Activated CD4-positive, alpha-beta memory T cell treated with anti-CD3 and anti-CD28 coated beads, Interleukin-2, amount 10 ng/mL, durations not matched to agents 7 days and 5 days (primary cell): ENCODE measurements at regions not wholly inside any gene's neighbourhood (a gene's known extent, or its start where the extent isn't known, plus 50 kb on each side); places are given as distances from the start of the nearest gene placed in this dataset.

Experiments
- CTCF ChIA-PET: fragments of 350-600 bp; sonication (Branson Sonifier 250); formaldehyde crosslinking; loops from one replicate; lab custom pipeline; 2021; ENCODE audit warnings: antibody characterized with exemption, inconsistent platforms; lab: Charles Lee
- POLR2A ChIA-PET: fragments of 350-600 bp; sonication (Branson Sonifier 250); formaldehyde crosslinking; loops from one replicate; lab custom pipeline; 2021; ENCODE audit warnings: antibody characterized with exemption; lab: Charles Lee
- DNase-seq: peaks from one replicate; pipeline ENCODE4 v3.0.0-alpha.2; 2020
- H3K27ac Mint-ChIP-seq: one replicate; pipeline ENCODE4 v1.8.0; 2021; ENCODE audit warnings: mild to moderate bottlenecking, mixed read lengths
- H3K27me3 Mint-ChIP-seq: one replicate; pipeline ENCODE4 v1.8.0; 2021; ENCODE audit warnings: mixed read lengths
- H3K36me3 Mint-ChIP-seq: one replicate; pipeline ENCODE4 v1.8.0; 2021; ENCODE audit warnings: low read depth, mixed read lengths
- H3K4me1 Mint-ChIP-seq: one replicate; pipeline ENCODE4 v1.8.0; 2021; ENCODE audit warnings: mixed read lengths
- H3K4me3 Mint-ChIP-seq: one replicate; pipeline ENCODE4 v1.8.0; 2021; ENCODE audit warnings: mild to moderate bottlenecking, mixed read lengths
- H3K9me3 Mint-ChIP-seq: one replicate; pipeline ENCODE4 v1.8.0; 2021; ENCODE audit warnings: mixed read lengths

DNA sequence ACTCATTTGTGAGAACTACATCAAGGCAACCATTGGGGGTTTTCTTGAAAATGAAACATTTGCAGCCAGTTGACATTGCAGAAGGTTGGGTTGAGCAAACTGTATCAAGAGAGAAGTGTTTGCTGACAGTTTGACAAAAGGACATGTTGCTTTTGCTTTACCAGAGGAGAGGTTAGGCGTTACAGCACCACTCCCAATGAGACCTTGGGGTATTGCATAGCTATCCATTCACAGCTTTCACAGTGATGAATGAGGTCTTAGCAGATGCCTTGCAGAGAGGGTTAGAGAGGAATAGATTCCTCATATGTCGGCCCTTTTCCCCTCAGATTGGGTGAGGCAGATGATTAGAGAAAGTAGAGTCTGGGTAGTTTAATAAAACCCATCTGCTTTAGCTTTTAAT is 988.9 kb upstream of the FLRT2 start:
- ChIA-PET CTCF (no interaction called here), POLR2A (no interaction called here)
- Mint-ChIP-seq H3K36me3 (no peaks in the 10 kb centered on the region), H3K4me1 (no peaks in the 10 kb centered on the region), H3K27ac (no peak overlapping the region), H3K4me3 (no peak overlapping the region), H3K27me3 (no peaks in the 10 kb centered on the region), H3K9me3 (no peaks in the 10 kb centered on the region)
- no peak for DNase-seq

DNA sequence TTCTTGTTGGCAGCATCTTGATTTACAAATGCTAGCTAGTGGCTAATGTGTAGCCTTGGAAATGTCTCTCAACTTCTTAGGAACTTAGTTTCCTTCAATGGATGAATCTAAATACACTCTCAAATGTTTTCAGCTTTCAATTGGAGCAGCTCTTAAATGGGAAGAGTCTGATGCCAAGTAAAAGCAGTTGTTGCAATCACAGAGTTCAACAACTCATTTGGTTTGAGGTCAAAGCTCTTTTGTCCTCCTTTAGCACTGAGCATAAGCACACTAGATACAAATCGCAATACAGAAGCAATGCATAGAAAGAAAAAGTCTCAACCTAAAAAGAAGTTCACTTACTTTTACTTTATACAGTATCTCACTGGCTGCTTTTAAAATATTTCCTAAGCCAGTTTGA is 986.1 kb upstream of the FLRT2 start:
- POLR2A ChIA-PET = no interaction called here
- H3K9me3 Mint-ChIP-seq = peaks cover 2% of the 10 kb centered on the region
- no peak overlapping the region for H3K27ac Mint-ChIP-seq
- DNase-seq = no peak
- CTCF ChIA-PET = no interaction called here
- H3K4me1 Mint-ChIP-seq = no peaks in the 10 kb centered on the region
- no peak overlapping the region for H3K4me3 Mint-ChIP-seq
- H3K36me3 Mint-ChIP-seq = no peaks in the 10 kb centered on the region
- H3K27me3 Mint-ChIP-seq = no peaks in the 10 kb centered on the region

DNA sequence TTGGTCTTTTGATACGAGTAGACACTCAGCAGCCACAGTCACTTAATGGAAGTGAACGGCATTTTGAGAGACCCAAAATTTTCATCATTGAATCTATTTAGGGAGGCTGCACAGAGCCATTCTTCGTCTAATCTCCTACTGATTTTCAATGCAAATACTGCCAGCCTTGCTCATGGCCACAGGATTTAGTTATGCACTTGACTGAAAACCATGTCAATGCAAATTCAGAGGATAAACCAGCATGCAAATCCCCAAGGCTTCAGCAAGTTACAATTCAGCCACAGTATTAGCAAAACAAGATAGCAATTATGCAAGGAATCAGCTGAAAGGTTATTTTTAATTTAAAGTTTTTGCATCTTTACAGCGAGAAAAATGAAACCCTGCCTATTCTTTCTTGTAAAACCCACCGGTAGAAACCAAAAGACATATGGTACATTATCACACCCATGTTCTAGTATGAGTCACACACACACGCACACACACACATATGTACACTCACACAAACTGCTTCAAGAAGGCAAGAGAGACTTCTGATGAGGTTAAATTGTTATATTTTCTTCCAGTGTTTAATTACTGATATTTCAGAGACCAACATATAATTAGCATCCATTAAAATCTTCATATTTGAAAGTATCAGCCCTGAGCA is 985.3 kb upstream of the FLRT2 start:
- Mint-ChIP-seq H3K27ac (no peak overlapping the region), H3K4me3 (no peak overlapping the region), H3K9me3 (peaks cover 4% of the 10 kb centered on the region), H3K4me1 (no peaks in the 10 kb centered on the region), H3K36me3 (no peaks in the 10 kb centered on the region), H3K27me3 (no peaks in the 10 kb centered on the region)
- DNase-seq = no peak
- ChIA-PET CTCF (no interaction called here), POLR2A (no interaction called here)

DNA sequence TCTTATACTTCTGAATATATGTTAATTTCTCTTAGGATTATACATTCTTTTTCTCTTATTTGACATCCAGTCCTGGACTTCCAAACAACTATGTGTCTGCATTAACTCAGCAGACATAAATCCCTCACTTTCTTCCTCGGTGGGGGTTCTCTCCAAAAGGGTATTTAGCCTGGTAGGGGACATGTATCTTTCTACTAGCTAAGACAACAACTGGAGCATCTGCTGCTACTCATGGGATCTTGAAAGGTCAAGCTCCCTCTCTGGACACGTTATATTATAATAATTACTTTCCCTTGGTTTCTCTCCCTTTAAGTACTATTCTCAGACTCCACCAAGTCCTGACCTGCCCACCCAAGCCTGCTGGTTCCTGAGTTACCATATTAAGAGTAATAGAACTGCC is 983.7 kb upstream of the FLRT2 start:
- Mint-ChIP-seq H3K4me3 (no peak overlapping the region), H3K4me1 (no peaks in the 10 kb centered on the region), H3K27me3 (no peaks in the 10 kb centered on the region), H3K36me3 (no peaks in the 10 kb centered on the region), H3K27ac (no peak overlapping the region), H3K9me3 (peaks cover 4% of the 10 kb centered on the region)
- POLR2A ChIA-PET = no interaction called here
- CTCF ChIA-PET = no interaction called here
- DNase-seq = no peak

DNA sequence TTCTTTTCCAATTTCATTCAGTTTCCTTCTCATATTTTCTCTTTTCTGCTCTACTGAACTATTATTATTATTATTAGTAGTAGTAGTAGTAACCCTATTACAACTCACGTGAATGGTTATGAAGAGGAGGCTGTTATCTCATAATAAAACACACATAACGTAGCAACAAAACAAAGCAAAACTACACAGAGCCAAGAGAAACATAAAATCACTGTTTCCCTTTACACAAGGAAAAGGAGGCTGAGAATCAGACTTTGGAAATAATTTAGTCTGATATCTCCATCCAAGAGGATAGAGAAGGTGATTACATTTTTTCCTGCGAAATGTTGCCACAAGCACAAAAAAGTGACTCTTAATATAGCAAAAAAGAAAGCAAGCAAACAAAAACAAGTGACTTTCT is 975.8 kb upstream of the FLRT2 start:
- H3K9me3 Mint-ChIP-seq = peaks cover 7% of the 10 kb centered on the region
- no peak for DNase-seq
- ChIA-PET POLR2A (no interaction called here), CTCF (no interaction called here)
- no peaks in the 10 kb centered on the region for H3K27me3 Mint-ChIP-seq
- H3K4me1 Mint-ChIP-seq = no peaks in the 10 kb centered on the region
- H3K36me3 Mint-ChIP-seq = no peaks in the 10 kb centered on the region
- H3K27ac Mint-ChIP-seq = no peak overlapping the region
- H3K4me3 Mint-ChIP-seq = no peak overlapping the region

DNA sequence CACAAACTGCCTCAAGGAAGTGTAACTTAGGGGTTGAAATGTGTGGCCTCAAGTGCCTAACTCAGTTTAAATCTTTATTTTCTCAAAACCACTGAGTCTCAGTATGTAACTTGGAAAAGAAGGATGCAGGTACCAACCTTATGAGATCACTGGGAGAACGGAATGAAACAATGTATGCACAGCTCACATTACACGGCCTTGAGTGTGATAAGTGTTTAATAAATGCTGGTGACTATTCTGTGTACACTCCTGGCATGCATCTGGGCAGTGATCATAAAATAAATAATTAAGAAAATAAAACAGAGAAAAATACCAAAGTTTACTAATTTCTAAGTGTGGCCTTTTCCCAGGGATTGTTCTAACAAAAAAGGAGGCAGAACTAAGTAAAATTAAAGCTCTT is 974.5 kb upstream of the FLRT2 start:
- POLR2A ChIA-PET = no interaction called here

DNA sequence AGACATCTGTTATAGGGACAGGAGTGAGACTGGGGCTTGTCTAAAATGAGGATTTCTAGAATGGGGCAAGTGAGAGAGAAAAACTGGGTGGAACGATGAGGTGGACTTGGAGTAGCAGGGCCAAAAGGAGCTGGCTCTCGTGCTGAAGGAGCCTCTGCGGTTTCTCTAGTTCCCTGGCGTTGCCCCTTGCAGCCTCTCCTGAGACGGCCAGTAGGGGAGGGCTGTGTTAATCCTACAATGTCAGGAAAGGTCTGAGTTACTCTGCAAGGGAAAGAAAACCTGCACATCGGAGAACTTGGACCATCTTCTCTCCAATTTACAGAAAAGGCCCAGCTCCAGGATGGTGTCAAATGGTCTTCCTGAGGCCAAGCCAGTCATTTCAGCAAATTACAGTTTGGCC is 963.8 kb upstream of the FLRT2 start:
- no peak for DNase-seq
- Mint-ChIP-seq H3K9me3 (peaks cover 11% of the 10 kb centered on the region), H3K27me3 (no peaks in the 10 kb centered on the region), H3K36me3 (no peaks in the 10 kb centered on the region), H3K4me3 (no peak overlapping the region), H3K27ac (no peak overlapping the region), H3K4me1 (no peaks in the 10 kb centered on the region)
- POLR2A ChIA-PET = no interaction called here
- CTCF ChIA-PET = no interaction called here

More for the DNA sequence above, 974.5 kb upstream of the FLRT2 start:
- CTCF ChIA-PET = no interaction called here
- Mint-ChIP-seq H3K4me3 (no peak overlapping the region), H3K9me3 (peaks cover 7% of the 10 kb centered on the region), H3K36me3 (no peaks in the 10 kb centered on the region), H3K4me1 (no peaks in the 10 kb centered on the region), H3K27ac (no peak overlapping the region), H3K27me3 (no peaks in the 10 kb centered on the region)
- no peak for DNase-seq

DNA sequence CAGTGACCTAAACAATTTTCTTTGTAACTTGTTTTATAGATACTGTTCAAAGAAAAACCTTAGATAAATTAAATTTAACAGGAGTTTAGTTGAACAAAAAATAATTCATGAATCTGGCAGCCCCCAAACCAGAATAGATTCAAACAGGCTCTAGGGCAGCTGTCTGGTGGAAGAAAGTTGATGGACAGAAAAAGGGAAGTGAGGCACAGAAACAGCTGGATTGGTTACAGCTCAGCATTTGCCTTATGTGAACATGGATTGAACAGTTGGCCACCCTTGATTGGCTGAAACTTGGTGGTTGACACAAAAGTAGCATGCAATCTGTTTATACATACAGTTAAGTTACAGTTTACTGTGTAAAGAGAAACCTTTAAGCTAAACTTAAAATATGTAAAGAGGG is 954.3 kb upstream of the FLRT2 start:
- no peak for DNase-seq
- no peaks in the 10 kb centered on the region for H3K27me3 Mint-ChIP-seq
- ChIA-PET POLR2A (no interaction called here), CTCF (no interaction called here)
- H3K36me3 Mint-ChIP-seq = no peaks in the 10 kb centered on the region
- H3K9me3 Mint-ChIP-seq = peaks cover 8% of the 10 kb centered on the region
- H3K4me1 Mint-ChIP-seq = no peaks in the 10 kb centered on the region
- H3K27ac Mint-ChIP-seq = no peak overlapping the region
- no peak overlapping the region for H3K4me3 Mint-ChIP-seq

DNA sequence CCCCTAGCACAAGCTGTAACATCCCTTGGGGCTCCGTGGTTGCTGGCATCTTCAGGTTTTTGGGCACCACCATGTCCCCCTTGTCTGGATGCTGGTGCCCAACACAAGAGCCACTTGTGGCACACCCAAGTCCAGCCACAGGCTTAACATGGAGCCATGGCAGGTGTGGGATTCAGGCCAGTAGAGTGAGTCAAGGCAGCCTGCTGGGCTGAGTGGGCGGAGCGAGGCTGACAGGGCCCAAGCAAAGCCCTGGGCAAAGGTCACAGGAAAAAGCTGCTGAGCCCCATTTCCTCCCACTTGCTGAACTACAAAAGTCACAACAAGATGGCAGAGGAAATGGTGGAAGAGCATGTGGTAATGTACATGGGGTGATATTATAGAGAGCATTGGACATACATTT is 950.7 kb upstream of the FLRT2 start:
- H3K27ac Mint-ChIP-seq = no peak overlapping the region
- no peaks in the 10 kb centered on the region for H3K4me1 Mint-ChIP-seq
- ChIA-PET POLR2A (no interaction called here), CTCF (no interaction called here)
- no peaks in the 10 kb centered on the region for H3K36me3 Mint-ChIP-seq
- no peaks in the 10 kb centered on the region for H3K27me3 Mint-ChIP-seq
- no peak for DNase-seq
- no peak overlapping the region for H3K4me3 Mint-ChIP-seq
- H3K9me3 Mint-ChIP-seq = peaks cover 10% of the 10 kb centered on the region

DNA sequence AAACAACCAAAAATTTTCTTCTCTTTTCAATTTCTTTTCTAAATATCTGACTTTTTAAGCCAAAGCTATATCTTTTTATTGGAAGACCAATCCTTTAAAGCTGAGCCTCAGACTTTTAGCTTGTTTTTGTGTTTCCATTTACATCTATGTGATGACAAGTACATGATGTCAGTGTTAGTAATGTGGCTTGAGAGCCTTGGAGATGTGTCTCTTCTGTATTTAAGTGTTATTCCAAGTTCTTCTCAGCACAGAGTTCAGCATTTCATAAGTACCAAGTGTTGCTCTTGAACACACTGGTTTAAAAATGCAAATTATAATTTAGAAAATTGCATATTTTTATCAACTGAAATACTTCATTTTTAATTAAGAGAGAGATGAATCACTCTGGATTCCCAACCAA is 948.9 kb upstream of the FLRT2 start:
- POLR2A ChIA-PET = no interaction called here
- H3K36me3 Mint-ChIP-seq = no peaks in the 10 kb centered on the region
- H3K27ac Mint-ChIP-seq = no peak overlapping the region
- peaks cover 10% of the 10 kb centered on the region for H3K9me3 Mint-ChIP-seq
- H3K27me3 Mint-ChIP-seq = no peaks in the 10 kb centered on the region
- H3K4me3 Mint-ChIP-seq = no peak overlapping the region
- CTCF ChIA-PET = no interaction called here
- DNase-seq = no peak
- no peaks in the 10 kb centered on the region for H3K4me1 Mint-ChIP-seq

DNA sequence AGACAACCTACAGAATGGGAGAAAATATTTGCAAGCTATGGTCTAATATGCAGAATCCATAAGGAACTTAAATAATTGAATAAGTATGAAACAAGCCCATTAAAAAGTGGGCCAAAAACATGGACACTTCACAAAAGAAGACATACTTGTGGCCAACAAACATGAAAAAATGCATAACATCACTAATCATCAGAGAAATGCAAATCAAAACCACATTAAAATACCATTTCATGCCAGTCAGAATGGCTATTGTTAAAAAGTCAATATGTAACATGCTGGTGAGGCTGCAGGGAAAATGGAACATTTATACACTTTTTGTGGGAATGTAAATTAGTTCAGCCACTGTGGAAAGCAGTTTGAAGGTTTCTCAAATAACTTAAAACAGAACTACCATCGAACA is 945.4 kb upstream of the FLRT2 start:
- peaks cover 12% of the 10 kb centered on the region for H3K9me3 Mint-ChIP-seq
- no peaks in the 10 kb centered on the region for H3K27me3 Mint-ChIP-seq
- no peaks in the 10 kb centered on the region for H3K4me1 Mint-ChIP-seq
- H3K4me3 Mint-ChIP-seq = no peak overlapping the region
- no peak overlapping the region for H3K27ac Mint-ChIP-seq
- CTCF ChIA-PET = no interaction called here
- DNase-seq = no peak
- H3K36me3 Mint-ChIP-seq = no peaks in the 10 kb centered on the region
- POLR2A ChIA-PET = no interaction called here

DNA sequence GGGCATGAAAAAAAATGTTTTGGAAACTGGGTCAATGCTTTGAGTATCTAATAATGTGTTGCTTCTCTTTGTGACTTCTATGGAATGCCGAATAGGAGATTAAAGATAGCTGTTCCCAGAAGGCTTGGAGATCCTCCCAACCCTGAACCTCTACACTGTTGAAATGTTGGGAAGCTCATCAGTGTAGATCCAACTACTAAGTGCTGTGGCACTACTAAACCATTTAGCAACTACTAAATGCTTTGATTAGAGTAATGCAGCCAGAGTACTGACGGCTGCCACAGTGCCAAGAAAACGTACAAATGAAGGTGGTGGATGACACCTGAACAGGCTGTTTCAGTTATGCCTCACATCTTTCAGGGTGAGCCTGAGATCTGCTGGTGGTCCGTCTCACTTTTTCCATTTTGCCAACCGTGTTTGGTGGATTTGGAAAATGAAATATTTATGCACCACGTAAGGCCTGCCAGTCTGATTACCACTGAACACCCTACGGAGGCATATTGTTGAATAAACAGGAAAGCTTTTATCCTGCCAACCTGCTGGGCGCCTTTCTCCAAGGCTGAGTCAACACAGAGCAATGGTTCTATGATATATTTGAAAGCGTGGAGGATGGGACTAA is 938.0 kb upstream of the FLRT2 start:
- H3K36me3 Mint-ChIP-seq = no peaks in the 10 kb centered on the region
- peaks cover 9% of the 10 kb centered on the region for H3K9me3 Mint-ChIP-seq
- no peak overlapping the region for H3K27ac Mint-ChIP-seq
- no peak overlapping the region for H3K4me3 Mint-ChIP-seq
- CTCF ChIA-PET = no interaction called here
- no peak for DNase-seq
- POLR2A ChIA-PET = no interaction called here
- no peaks in the 10 kb centered on the region for H3K4me1 Mint-ChIP-seq
- no peaks in the 10 kb centered on the region for H3K27me3 Mint-ChIP-seq

DNA sequence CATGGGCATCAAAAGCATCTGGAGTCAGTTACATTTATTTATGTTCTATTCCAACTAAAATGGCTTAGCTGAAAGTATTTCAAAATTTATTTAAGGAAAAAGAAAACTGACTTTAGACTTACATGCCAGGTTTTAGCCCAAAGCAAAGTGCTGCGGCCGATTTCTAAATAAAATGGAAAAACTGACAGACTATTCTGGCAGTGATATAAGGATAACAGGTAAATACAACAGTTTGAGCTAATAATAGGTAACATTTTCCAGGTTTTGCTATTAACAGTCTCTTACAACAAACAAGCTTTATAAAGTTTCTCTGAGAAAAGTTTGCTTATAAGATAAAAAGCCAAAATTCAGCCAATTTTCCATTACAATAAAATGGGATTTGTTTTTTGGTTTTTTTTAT is 937.2 kb upstream of the FLRT2 start:
- H3K27me3 Mint-ChIP-seq = no peaks in the 10 kb centered on the region
- no peak overlapping the region for H3K27ac Mint-ChIP-seq
- CTCF ChIA-PET = no interaction called here
- H3K4me1 Mint-ChIP-seq = no peaks in the 10 kb centered on the region
- H3K36me3 Mint-ChIP-seq = no peaks in the 10 kb centered on the region
- H3K4me3 Mint-ChIP-seq = no peak overlapping the region
- peaks cover 3% of the 10 kb centered on the region for H3K9me3 Mint-ChIP-seq
- DNase-seq = no peak
- POLR2A ChIA-PET = no interaction called here

DNA sequence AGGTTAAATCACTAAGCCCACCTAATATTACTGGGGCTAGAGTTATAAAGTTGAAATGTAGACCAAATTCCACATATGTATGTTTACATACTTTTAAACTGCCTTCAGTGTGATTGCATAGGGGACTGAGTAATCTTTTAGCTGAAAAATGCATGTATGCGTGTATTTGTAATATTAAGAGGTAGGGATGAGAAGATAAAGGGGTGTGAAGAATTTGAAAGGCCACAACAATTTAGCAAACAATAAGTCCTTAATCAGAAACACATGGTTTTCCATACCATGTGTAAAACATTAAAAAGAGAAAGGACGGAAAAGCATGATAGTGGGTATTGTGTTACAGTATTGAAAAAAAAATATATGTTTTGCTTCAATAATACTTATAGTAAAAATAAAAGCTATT is 919.9 kb upstream of the FLRT2 start:
- Mint-ChIP-seq H3K27me3 (no peaks in the 10 kb centered on the region), H3K4me3 (no peak overlapping the region), H3K36me3 (no peaks in the 10 kb centered on the region)

More for the DNA sequence above, 919.9 kb upstream of the FLRT2 start:
- CTCF ChIA-PET = no interaction called here
- Mint-ChIP-seq H3K9me3 (peaks cover 5% of the 10 kb centered on the region), H3K4me1 (no peaks in the 10 kb centered on the region), H3K27ac (no peak overlapping the region)
- no peak for DNase-seq
- POLR2A ChIA-PET = no interaction called here
